ENCODE measurements at regions not wholly inside any gene's neighbourhood (a gene's known extent, or its start where the extent isn't known, plus 50 kb on each side); places are given as distances from the start of the nearest gene placed in this dataset.

DNA sequence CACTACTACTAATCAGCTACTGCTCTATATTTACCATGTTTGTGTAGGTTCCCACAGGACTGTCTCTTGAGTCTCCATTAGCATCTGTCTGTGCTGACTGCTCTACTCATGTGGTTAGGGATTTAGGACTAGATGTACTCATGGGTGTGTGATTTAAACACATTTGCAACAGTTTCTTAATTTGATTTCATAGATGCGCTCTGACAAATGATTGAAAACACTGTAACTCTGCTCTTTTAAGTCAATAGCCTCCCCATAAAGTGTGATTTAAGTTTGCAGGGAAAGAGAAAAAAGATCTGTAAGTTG is 809.3 kb downstream of the NCAM2 start:
- TF ChIP-seq EZH2phosphoT487 (IDR thresholded peaks at IDR 0.05; ENCODE audit: low read depth) = no peak
- TF ChIP-seq, protein P1, sequence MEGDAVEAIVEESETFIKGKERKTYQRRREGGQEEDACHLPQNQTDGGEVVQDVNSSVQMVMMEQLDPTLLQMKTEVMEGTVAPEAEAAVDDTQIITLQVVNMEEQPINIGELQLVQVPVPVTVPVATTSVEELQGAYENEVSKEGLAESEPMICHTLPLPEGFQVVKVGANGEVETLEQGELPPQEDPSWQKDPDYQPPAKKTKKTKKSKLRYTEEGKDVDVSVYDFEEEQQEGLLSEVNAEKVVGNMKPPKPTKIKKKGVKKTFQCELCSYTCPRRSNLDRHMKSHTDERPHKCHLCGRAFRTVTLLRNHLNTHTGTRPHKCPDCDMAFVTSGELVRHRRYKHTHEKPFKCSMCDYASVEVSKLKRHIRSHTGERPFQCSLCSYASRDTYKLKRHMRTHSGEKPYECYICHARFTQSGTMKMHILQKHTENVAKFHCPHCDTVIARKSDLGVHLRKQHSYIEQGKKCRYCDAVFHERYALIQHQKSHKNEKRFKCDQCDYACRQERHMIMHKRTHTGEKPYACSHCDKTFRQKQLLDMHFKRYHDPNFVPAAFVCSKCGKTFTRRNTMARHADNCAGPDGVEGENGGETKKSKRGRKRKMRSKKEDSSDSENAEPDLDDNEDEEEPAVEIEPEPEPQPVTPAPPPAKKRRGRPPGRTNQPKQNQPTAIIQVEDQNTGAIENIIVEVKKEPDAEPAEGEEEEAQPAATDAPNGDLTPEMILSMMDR (IDR thresholded peaks at IDR 0.05; ENCODE audit: low read depth, low read length) = no peak

All from OCI-LY3 (cell line).